CD4-positive, alpha-beta T cell (primary cell): ENCODE measurements at regions not wholly inside any gene's neighbourhood (a gene's known extent, or its start where the extent isn't known, plus 50 kb on each side); places are given as distances from the start of the nearest gene placed in this dataset.

ENCODE experiments used
- ATAC-seq: fragments of 200-7000 bp; cut with Tn5 transposase; one replicate; pipeline ENCODE4 v1.10.0; 2022; ENCODE audit warnings: mild to moderate bottlenecking; ENCODE audit not compliant: poor library complexity
- CTCF ChIA-PET: fragments of 350-600 bp; sonication (Branson Sonifier 250); formaldehyde crosslinking; loops from one replicate; lab custom pipeline; 2021; ENCODE audit warnings: antibody characterized with exemption, inconsistent platforms; lab: Charles Lee
- POLR2A ChIA-PET: fragments of 350-600 bp; sonication (Branson Sonifier 250); formaldehyde crosslinking; loops from one replicate; lab custom pipeline; 2021; ENCODE audit warnings: antibody characterized with exemption, inconsistent platforms; lab: Charles Lee
- DNase-seq, 14 experiments: peaks; one replicate each; pipeline ENCODE4 v3.0.0-alpha.2; 2013 to 2020; ENCODE audit warnings: mixed read lengths in 2 of 14
- H3K27ac ChIP-seq, 2 donors: one replicate each; pipeline versions ENCODE4 v1.5.1 to v1.7.0; 2013; ENCODE audit warnings: low read length in 2 of 2, low read depth in 1 of 2, mild to moderate bottlenecking in 1 of 2
- H3K27me3 ChIP-seq, 2 experiments: 1 replicate in 1 of 2; 2 replicates in 1 of 2; pipeline versions ENCODE4 v1.6.1 to v1.7.0; 2013; ENCODE audit warnings: low read length in 2 of 2, control low read depth in 1 of 2, mild to moderate bottlenecking in 1 of 2, moderate library complexity in 1 of 2; ENCODE audit not compliant: insufficient read depth in 2 of 2, control insufficient read depth in 1 of 2
- H3K36me3 ChIP-seq: one replicate; pipeline ENCODE4 v1.6.1; 2013; ENCODE audit warnings: low read length, control low read depth; ENCODE audit not compliant: insufficient read depth
- H3K4me1 ChIP-seq: one replicate; pipeline ENCODE4 v1.6.1; 2013; ENCODE audit warnings: low read length, control low read depth; ENCODE audit not compliant: insufficient read depth
- H3K4me3 ChIP-seq: one replicate; pipeline ENCODE4 v1.5.1; 2013; ENCODE audit warnings: mild to moderate bottlenecking, low read length, moderate library complexity
- H3K9me3 ChIP-seq, 2 experiments: 1 replicate in 1 of 2; 2 replicates in 1 of 2; pipeline versions ENCODE4 v1.6.1 to v1.7.0; 2013; ENCODE audit warnings: low read length in 2 of 2, mild to moderate bottlenecking in 2 of 2, control low read depth in 1 of 2, moderate library complexity in 1 of 2; ENCODE audit not compliant: control insufficient read depth in 1 of 2, insufficient read depth in 1 of 2
- H3K27ac Mint-ChIP-seq: one replicate; pipeline ENCODE4 v1.8.0; 2020; ENCODE audit warnings: mixed read lengths
- H3K27me3 Mint-ChIP-seq: one replicate; pipeline ENCODE4 v1.8.0; 2021; ENCODE audit warnings: mixed read lengths
- H3K36me3 Mint-ChIP-seq: one replicate; pipeline ENCODE4 v1.8.0; 2021; ENCODE audit warnings: low read depth, mixed read lengths
- H3K4me1 Mint-ChIP-seq: one replicate; pipeline ENCODE4 v1.8.0; 2021; ENCODE audit warnings: low read depth, mixed read lengths
- H3K4me3 Mint-ChIP-seq: one replicate; pipeline ENCODE4 v1.8.0; 2020; ENCODE audit warnings: mild to moderate bottlenecking, mixed read lengths
- H3K9me3 Mint-ChIP-seq: one replicate; pipeline ENCODE4 v1.8.0; 2020; ENCODE audit warnings: mixed read lengths
- intact Hi-C, 2 experiments: fragments of 100-400 bp; cut with DNase I in 1 of 2; cut with micrococcal nuclease in 1 of 2; formaldehyde crosslinking; loops; one replicate each; pipeline versions ENCODE4 v1.15.1 to v1.9.0; 2023 to 2025; cut with DNase I, micrococcal nuclease
- TF ChIP-seq, protein P1 (sequence below): fragments of 200-600 bp; IDR thresholded peaks from one replicate; pipeline ENCODE4 v1.8.0; 2022; ENCODE audit warnings: antibody characterized with exemption, mild to moderate bottlenecking

DNA sequence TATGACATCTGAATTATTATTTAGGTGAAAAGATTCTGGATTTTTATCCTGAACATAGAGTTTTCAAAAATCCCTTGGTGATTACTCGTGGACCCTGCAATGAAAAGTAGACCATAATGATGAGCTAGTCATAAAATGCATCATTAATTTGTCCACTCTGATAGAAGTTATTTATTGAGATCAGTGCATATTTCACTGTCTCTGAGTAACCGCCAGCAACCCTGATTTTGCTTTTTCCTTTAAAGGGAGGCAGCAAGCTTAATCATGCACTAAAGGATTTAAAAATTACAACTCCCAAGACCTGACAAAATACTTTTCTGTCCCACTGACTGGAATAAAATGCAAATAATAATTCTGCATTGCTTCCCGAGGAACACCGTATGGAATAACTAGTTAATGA, 259.6 kb upstream of the DPPA4 start:
- no peaks in the 10 kb centered on the region for H3K4me1 ChIP-seq
- H3K4me3 Mint-ChIP-seq, result no peak overlapping the region
- no peaks in the 10 kb centered on the region for H3K36me3 Mint-ChIP-seq
- H3K27me3 Mint-ChIP-seq, result peaks cover 5% of the 10 kb centered on the region
- ChIA-PET POLR2A (no interaction called here), CTCF (no interaction called here)
- intact Hi-C loops, result no loop called here
- H3K9me3 Mint-ChIP-seq, result no peaks in the 10 kb centered on the region
- DNase-seq (no peak), ATAC-seq (no peak)
- TF ChIP-seq, protein P1, sequence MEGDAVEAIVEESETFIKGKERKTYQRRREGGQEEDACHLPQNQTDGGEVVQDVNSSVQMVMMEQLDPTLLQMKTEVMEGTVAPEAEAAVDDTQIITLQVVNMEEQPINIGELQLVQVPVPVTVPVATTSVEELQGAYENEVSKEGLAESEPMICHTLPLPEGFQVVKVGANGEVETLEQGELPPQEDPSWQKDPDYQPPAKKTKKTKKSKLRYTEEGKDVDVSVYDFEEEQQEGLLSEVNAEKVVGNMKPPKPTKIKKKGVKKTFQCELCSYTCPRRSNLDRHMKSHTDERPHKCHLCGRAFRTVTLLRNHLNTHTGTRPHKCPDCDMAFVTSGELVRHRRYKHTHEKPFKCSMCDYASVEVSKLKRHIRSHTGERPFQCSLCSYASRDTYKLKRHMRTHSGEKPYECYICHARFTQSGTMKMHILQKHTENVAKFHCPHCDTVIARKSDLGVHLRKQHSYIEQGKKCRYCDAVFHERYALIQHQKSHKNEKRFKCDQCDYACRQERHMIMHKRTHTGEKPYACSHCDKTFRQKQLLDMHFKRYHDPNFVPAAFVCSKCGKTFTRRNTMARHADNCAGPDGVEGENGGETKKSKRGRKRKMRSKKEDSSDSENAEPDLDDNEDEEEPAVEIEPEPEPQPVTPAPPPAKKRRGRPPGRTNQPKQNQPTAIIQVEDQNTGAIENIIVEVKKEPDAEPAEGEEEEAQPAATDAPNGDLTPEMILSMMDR, result no peak
- H3K9me3 ChIP-seq, result no peaks in the 10 kb centered on the region
- no peaks in the 10 kb centered on the region for H3K4me1 Mint-ChIP-seq
- H3K27ac Mint-ChIP-seq, result no peak overlapping the region
- no peak overlapping the region for H3K4me3 ChIP-seq
- no peaks in the 10 kb centered on the region for H3K36me3 ChIP-seq
- H3K27me3 ChIP-seq, result no peaks in the 10 kb centered on the region
- H3K27ac ChIP-seq, result no peak overlapping the region

DNA sequence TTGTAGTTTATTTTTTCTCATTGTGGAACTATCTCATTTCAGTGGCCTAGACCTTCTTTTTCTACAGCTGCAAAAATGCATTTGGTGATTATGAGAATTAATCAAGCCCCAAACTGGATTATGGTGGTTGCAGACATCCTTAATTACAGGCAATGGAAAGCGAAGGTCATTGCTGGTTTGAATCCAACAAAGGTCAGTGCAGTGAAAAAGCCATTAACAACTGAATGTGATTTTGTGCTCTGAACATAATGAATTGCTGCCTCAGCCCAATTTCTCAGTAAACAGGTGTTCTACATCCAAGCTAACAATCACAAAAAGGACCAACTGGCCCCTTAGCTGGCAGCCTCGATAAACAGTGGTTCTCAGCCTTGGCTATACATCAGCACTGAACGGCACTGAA, 260.1 kb upstream of the DPPA4 start:
- H3K9me3 Mint-ChIP-seq, result no peaks in the 10 kb centered on the region
- H3K9me3 ChIP-seq, result no peaks in the 10 kb centered on the region
- ChIA-PET CTCF (no interaction called here), POLR2A (no interaction called here)
- H3K27me3 Mint-ChIP-seq, result peaks cover 5% of the 10 kb centered on the region
- H3K4me3 Mint-ChIP-seq, result no peak overlapping the region
- no peaks in the 10 kb centered on the region for H3K36me3 ChIP-seq
- H3K4me1 Mint-ChIP-seq, result no peaks in the 10 kb centered on the region
- H3K27me3 ChIP-seq, result no peaks in the 10 kb centered on the region
- H3K4me1 ChIP-seq, result no peaks in the 10 kb centered on the region
- TF ChIP-seq, protein P1, result no peak
- no peak overlapping the region for H3K27ac ChIP-seq
- H3K4me3 ChIP-seq, result no peak overlapping the region
- H3K27ac Mint-ChIP-seq, result no peak overlapping the region
- ATAC-seq (no peak), DNase-seq (no peak)
- intact Hi-C loops, result no loop called here
- H3K36me3 Mint-ChIP-seq, result no peaks in the 10 kb centered on the region

GRCh38 chr3:109607897-109608296, 270.6 kb upstream of the DPPA4 start:
- H3K36me3 ChIP-seq, result no peaks in the 10 kb centered on the region
- no peaks in the 10 kb centered on the region for H3K4me1 ChIP-seq
- peaks cover 4% of the 10 kb centered on the region for H3K27me3 Mint-ChIP-seq
- ATAC-seq (no peak), DNase-seq (no peak)
- H3K4me3 ChIP-seq, result no peak overlapping the region
- TF ChIP-seq, protein P1, result no peak
- no peaks in the 10 kb centered on the region for H3K9me3 Mint-ChIP-seq
- no peaks in the 10 kb centered on the region for H3K27me3 ChIP-seq
- H3K36me3 Mint-ChIP-seq, result no peaks in the 10 kb centered on the region
- no peaks in the 10 kb centered on the region for H3K4me1 Mint-ChIP-seq
- no peak overlapping the region for H3K4me3 Mint-ChIP-seq
- no peak overlapping the region for H3K27ac ChIP-seq
- H3K9me3 ChIP-seq, result no peaks in the 10 kb centered on the region
- ChIA-PET CTCF (no interaction called here), POLR2A (no interaction called here)
- H3K27ac Mint-ChIP-seq, result no peak overlapping the region
- intact Hi-C loops, result no loop called here
